ENCODE measurements at regions not wholly inside any gene's neighbourhood (a gene's known extent, or its start where the extent isn't known, plus 50 kb on each side); places are given as distances from the start of the nearest gene placed in this dataset.

- TF ChIP-seq EZH2 (IDR thresholded peaks at IDR 0.05; ENCODE audit: low read length) = no peak
- TF ChIP-seq, protein P1, sequence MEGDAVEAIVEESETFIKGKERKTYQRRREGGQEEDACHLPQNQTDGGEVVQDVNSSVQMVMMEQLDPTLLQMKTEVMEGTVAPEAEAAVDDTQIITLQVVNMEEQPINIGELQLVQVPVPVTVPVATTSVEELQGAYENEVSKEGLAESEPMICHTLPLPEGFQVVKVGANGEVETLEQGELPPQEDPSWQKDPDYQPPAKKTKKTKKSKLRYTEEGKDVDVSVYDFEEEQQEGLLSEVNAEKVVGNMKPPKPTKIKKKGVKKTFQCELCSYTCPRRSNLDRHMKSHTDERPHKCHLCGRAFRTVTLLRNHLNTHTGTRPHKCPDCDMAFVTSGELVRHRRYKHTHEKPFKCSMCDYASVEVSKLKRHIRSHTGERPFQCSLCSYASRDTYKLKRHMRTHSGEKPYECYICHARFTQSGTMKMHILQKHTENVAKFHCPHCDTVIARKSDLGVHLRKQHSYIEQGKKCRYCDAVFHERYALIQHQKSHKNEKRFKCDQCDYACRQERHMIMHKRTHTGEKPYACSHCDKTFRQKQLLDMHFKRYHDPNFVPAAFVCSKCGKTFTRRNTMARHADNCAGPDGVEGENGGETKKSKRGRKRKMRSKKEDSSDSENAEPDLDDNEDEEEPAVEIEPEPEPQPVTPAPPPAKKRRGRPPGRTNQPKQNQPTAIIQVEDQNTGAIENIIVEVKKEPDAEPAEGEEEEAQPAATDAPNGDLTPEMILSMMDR (optimal IDR thresholded peaks at IDR 0.05 in 1 of 3, IDR thresholded peaks at IDR 0.05 in 1 of 3, conservative IDR thresholded peaks at IDR 0.05 in 1 of 3; ENCODE audit: extremely low read depth in 1 of 3, insufficient read depth in 2 of 3, low read length in 3 of 3) = no peak
Measured at GRCh38 chrX:39296472-39296871, 495.2 kb downstream of the MID1IP1 start.

Data from keratinocyte (primary cell).